ENCODE measurements at regions not wholly inside any gene's neighbourhood (a gene's known extent, or its start where the extent isn't known, plus 50 kb on each side); places are given as distances from the start of the nearest gene placed in this dataset.

DNA sequence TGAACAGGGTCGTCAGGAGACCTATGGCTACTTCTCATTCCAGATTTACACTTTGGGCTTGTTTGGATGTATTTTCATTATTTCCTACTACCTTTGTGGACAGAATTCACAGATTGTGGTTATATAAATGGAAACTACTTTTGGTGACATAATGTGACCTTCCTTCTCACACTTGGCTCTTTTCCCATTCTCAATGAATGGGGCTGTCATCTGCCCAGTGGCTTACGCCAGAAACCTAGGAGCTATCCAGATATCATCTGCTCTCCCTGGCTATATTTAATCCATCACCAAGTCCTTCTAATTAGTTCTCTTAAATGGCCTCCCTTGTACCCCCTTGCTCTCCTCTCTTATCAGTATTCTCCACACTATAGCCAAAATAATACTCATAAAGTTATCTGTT, 1606.8 kb downstream of the KHDRBS2 start:
- no peak for TF ChIP-seq CTCF (conservative IDR thresholded peaks at IDR 0.05; ENCODE audit: low read depth, low read length)
- no peak for TF ChIP-seq EZH2 (IDR thresholded peaks at IDR 0.05; ENCODE audit: borderline replicate concordance, low read depth, low read length, poor library complexity, severe bottlenecking)

Measured in A673 (cell line).